LNCaP clone FGC (cell line): ENCODE measurements at regions not wholly inside any gene's neighbourhood (a gene's known extent, or its start where the extent isn't known, plus 50 kb on each side); places are given as distances from the start of the nearest gene placed in this dataset.

Source experiments
- DNase-seq: peaks from one replicate; pipeline ENCODE4 v3.0.0-alpha.2; 2011; ENCODE audit warnings: low read depth
- H3K4me3 ChIP-seq: 2 replicates; pipeline ENCODE4 v1.5.1; 2011; ENCODE audit warnings: mild to moderate bottlenecking, low read depth, low read length, control low read depth
- TF ChIP-seq, protein P1 (sequence below): IDR thresholded peaks from 2 replicates; pipeline ENCODE4 v1.5.1; 2012; ENCODE audit warnings: mild to moderate bottlenecking; ENCODE audit not compliant: control insufficient read depth, insufficient read depth; ENCODE audit errors: extremely low read depth

GRCh38 chr15:94600505-94600904, 369.1 kb downstream of the MCTP2 start:
- TF ChIP-seq, protein P1, sequence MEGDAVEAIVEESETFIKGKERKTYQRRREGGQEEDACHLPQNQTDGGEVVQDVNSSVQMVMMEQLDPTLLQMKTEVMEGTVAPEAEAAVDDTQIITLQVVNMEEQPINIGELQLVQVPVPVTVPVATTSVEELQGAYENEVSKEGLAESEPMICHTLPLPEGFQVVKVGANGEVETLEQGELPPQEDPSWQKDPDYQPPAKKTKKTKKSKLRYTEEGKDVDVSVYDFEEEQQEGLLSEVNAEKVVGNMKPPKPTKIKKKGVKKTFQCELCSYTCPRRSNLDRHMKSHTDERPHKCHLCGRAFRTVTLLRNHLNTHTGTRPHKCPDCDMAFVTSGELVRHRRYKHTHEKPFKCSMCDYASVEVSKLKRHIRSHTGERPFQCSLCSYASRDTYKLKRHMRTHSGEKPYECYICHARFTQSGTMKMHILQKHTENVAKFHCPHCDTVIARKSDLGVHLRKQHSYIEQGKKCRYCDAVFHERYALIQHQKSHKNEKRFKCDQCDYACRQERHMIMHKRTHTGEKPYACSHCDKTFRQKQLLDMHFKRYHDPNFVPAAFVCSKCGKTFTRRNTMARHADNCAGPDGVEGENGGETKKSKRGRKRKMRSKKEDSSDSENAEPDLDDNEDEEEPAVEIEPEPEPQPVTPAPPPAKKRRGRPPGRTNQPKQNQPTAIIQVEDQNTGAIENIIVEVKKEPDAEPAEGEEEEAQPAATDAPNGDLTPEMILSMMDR: no peak
- no peak for DNase-seq
- H3K4me3 ChIP-seq: no peak overlapping the region

GRCh38 chr15:94602754-94603470, 371.6 kb downstream of the MCTP2 start:
- TF ChIP-seq, protein P1: no peak
- H3K4me3 ChIP-seq: no peak overlapping the region
- DNase-seq: no peak

DNA sequence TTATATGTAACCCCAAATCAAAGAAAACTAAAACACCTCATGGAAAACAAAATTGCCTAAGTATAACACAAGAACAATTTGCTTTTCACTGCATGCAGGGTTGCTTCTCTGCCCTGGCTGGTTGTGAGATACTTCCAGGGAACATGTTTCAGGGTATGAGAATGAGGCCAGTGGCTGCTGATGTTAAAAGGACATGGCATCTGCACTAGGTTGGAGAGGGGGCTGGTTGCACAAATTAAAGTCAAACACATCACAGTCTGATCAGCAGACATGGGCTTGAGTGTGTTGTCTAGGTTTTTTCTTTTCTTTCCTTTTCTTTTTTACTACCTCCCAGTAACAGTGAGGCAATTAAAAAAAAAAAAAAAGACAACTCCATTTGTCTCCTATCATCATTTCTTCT, 374.9 kb downstream of the MCTP2 start:
- TF ChIP-seq, protein P1: no peak
- no peak for DNase-seq
- H3K4me3 ChIP-seq: no peak overlapping the region

GRCh38 chr15:94607176-94607654, 375.9 kb downstream of the MCTP2 start:
- DNase-seq: no peak
- TF ChIP-seq, protein P1: no peak
- no peak overlapping the region for H3K4me3 ChIP-seq

DNA sequence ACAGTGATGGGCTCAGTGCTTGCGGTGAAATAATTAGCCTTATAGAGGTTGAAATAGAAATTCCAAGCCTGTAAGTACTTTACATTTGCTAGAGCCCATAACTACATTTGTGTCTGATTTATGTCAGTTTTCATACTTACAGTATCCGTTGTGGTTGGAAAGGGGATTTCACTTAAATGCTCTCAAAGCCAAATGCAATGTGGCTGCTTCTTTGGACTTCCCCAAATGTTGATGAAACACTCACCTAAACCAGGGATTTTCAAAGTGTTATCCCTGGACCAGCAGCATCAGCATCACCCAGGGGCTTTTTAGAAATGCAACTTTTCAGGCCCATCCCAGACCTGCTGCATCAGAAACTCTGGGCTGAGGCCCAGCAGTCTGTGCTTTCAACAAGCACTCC, 378.7 kb downstream of the MCTP2 start:
- H3K4me3 ChIP-seq: no peak overlapping the region
- DNase-seq: no peak
- TF ChIP-seq, protein P1: no peak

- TF ChIP-seq, protein P1: no peak
- H3K4me3 ChIP-seq: no peak overlapping the region
- no peak for DNase-seq
These were observed 379.1 kb downstream of the MCTP2 start for GRCh38 chr15:94610485-94610884.

DNA sequence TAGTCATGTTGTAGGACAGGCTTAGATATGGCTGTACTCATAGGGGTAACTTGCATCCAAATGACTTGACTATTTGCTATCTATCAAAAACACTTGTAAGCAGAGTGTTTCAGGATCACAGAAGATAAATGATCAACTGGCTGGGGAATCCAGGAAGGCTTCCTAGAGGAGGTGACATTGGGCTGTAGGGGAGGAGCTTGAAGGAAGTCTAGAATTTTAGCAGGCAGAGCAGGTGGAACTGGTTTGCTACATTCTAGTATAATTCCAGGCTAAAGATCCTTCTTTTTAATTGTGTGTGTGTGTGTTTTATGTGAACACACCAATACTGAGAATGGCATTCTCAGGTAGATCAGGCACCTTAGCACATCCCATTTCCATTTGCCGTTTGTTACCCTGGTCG, 380.3 kb downstream of the MCTP2 start:
- H3K4me3 ChIP-seq: no peak overlapping the region
- no peak for DNase-seq
- TF ChIP-seq, protein P1: no peak
